ENCODE measurements at regions not wholly inside any gene's neighbourhood (a gene's known extent, or its start where the extent isn't known, plus 50 kb on each side); places are given as distances from the start of the nearest gene placed in this dataset.

DNA sequence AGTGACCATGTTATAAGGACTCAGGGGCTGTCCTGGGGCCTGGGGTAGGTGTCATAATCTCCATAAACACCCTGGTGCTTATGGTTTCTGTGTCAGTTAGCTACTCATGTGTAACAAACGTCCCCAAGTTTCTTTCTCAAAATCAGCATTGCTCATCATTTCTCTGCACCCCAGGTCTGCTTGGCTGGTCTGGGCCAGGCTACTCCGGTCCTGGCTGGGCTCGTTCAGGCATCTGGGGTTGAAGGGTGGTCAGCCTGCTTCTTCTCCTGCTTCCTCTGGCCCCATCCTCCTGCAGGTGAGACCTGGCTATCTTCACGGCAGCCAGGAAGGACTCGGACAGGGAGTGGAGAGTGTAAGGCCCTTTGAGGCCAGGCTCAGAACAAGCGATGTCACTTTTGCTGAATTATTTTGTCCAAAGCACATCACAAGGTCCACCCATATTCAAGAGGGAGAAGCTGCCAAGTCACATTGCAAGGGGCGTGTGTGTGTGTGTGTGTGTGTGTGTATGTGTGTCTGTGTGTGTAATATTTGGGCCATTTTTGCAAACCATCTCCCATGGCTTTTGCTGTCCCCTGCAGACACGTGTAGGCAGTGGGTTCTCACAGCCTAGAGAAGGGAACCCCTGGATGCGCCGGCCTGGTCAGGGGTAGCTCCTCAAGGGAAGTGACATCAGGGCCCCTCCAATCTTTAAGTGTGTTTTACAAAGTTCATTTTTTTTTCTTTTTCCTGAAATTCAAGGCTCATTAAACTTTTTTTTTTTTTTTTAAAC, 535.8 kb downstream of the TBC1D22A start:
- DNase-seq, result no peak

DNA sequence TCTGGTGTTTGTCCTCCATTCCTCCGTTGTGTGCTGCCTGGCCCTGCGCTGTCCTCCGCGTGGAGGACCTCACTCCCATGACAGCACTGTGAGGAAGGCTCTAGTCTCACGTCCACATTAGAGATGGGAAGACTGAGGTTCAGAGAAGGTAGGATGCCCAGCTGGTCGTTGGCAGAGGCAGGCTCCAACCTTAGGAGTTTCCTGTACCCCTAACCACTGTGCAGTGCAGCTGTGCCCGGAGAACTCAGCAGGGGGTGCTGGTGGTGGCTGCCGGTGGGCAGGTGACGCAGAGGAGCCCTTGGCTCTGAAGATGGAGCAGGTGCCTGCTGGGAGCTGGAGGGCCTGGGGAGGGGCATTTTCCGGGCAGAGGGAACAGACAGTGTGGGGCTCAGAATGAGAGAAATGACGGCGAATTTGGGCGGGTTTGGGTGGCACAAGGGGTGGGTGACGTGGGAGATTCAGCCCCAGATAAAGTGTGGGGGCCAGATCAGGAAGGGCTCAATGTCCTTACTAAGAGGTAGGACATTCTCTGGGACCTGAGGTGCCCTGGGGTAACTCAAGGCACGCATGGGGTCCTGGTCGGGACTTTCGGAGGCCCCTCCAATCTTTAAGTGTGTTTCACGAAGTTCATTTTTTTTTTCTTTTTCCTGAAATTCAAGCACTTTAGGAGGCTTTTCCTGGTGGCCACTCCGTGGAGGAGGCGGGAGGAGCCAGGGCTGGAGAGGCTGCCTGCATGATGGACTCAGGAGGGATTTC, 535.0 kb downstream of the TBC1D22A start:
- DNase-seq, result no peak

DNA sequence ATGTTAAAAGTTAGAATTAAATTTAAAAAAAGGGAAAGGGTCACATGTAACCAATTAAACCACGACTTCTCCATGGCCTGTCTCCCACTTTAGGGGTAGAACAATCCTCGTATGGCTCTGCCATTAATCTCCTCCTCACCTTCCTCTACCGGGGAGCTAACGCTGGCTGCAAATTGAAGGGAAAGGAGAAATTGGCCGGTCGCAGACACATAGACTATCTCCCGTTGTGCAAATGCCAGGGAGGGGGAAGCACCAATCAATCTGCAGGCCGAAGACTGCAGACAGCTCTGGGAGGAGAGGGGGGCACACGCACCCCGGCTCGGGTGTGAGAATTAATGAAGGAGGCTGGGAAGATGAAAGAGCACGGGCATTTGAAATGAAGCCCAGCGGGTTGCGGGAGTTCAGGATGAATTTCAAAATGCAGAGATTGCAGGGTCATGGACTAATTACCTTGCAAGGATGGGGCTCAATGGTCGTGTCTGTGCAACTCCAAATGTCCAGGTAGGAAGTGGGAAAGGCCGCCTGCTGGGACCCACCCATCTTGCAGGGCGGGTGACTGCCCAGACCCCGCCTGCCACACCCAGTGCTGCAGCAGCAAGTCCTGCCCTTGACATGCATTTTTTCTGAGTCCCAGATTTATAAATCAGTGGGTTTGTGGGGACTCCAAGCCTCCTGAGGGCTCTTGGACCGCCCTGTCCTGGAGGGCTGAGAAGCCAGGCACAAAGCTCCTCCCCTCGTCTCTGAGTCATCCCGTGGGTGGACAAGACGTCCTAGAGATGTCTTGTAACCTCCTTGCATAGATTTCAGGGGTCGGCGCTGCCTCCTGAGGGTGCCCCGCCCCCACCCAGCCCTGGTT, 534.2 kb downstream of the TBC1D22A start:
- no peak for DNase-seq

- no peak for DNase-seq
These were observed 533.5 kb downstream of the TBC1D22A start for GRCh38 chr22:47295982-47296381.

DNA sequence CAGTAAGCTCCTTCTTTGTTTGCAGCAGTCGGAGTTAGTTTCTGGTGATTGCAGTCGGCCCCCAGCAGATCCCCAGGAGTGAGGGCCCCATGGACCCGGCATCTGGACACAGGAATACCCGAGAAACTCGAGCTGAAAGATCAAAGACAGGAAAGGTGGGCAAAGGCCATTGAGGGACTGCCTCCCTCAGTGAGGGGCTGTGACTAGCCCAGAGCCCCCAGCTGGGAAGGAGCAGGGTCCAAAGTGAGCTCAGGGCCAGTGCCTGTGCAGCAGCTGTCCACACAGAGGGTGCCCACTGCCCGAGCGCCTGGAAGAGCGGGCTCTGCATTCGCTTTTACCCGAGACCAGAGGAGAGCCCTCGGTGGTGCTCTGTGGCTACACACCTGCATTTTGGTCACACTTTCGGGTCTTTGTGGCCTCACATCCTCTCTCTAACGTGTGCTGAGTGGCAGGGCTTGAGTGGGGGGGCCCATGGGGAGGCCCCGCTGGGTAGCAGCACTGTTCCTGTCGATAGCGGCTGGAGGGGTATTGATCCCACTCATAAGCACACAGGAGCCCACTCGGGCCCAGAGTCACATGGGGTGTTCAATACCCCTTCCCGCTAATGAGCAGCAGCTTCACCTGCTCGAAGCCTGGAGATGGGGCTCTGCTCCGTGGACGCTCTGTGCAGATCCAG, 532.9 kb downstream of the TBC1D22A start:
- no peak for DNase-seq

DNA sequence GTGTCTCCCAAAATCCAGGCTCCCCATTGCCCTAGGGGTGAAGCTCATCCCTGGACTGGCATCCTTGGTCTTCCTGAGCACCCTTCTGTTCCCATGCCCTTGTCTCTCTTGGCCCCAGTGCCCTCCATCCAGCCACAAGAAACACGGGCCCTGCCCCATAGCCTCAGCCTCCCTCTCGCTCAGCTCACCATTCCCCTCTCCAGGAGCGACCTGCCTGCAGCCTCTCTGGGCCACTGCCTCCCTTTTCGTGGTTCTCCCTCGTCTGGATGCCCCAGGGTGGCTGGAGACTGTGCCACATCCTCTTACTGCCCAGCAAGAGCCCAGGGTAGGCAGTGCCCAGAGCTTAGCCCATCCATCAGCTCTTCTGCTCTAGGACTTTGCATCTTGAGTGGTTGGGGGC, 532.1 kb downstream of the TBC1D22A start:
- DNase-seq, result no peak

- DNase-seq, result no peak
These were observed 531.7 kb downstream of the TBC1D22A start for GRCh38 chr22:47294222-47294532.

- DNase-seq, result no peak
These were observed 531.1 kb downstream of the TBC1D22A start for GRCh38 chr22:47293368-47294221.

GRCh38 chr22:47292546-47293320, 530.3 kb downstream of the TBC1D22A start:
- DNase-seq, result no peak

GRCh38 chr22:47291565-47292495, 529.4 kb downstream of the TBC1D22A start:
- no peak for DNase-seq

GRCh38 chr22:47290706-47291430, 528.4 kb downstream of the TBC1D22A start:
- DNase-seq, result no peak

GRCh38 chr22:47289336-47289985, 527.0 kb downstream of the TBC1D22A start:
- no peak for DNase-seq

DNA sequence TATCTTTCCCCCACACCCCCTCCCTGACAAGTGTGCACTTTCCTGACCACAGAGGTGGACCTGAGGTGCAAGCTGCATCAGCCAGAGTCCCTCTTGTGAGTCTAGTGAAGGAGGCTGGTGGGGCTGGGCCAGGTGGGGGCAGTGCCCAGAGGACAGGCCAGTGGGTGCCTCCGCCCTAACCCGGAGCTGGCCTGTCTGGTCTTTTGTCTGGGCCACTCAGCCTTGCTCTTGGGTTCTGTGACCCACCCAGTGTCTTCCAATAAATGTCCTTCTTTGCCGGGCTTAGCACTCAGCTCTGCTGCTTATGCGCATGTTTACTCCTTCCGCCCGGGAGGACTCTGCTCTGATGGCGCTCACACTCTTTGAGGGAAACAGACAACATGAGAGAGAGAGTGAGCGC, 526.2 kb downstream of the TBC1D22A start:
- DNase-seq, result no peak

DNA sequence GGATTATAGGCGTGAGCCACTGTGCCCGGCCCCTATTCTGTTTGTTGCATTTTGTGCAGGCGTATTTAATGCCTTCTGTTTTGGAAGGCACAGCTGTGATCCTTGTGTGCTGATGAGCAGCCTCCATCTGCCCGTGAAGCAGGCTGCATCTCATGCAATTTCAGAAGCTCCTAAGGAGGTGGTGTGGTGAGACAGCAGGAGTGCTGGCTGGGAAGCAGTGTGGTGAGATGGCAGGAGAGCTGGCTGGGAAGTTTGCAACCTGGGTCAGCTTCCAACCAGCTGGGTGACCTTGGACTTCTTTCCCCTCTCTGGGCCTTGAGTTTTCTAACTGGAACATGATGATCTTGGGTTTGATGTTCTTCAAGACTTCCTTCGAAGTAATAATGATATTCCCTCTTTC, 525.1 kb downstream of the TBC1D22A start:
- DNase-seq, result no peak

DNA sequence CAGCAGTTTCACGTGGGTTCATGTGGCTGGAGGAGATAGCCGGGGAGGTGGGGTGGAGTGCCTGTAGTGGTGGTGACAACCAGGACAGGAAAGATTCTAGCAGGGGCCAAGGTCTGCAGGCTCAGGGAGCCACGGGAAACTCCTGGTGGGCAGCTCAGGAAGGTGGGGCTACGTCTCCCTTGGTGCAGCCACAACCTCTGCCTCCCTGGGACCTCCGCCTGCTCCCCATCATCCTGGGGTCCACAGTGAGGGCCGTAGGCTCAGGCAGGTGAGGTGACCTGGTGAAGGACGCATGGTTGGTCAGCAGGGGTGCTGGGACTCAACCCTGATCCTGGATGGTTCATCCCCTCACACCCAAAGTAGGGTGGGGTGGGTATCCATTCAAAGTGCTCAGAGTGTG, 524.1 kb downstream of the TBC1D22A start:
- no peak for DNase-seq

GRCh38 chr22:47285981-47286380, 523.5 kb downstream of the TBC1D22A start:
- no peak for DNase-seq

- DNase-seq, result no peak
These were observed 522.4 kb downstream of the TBC1D22A start for GRCh38 chr22:47284822-47285221.

DNA sequence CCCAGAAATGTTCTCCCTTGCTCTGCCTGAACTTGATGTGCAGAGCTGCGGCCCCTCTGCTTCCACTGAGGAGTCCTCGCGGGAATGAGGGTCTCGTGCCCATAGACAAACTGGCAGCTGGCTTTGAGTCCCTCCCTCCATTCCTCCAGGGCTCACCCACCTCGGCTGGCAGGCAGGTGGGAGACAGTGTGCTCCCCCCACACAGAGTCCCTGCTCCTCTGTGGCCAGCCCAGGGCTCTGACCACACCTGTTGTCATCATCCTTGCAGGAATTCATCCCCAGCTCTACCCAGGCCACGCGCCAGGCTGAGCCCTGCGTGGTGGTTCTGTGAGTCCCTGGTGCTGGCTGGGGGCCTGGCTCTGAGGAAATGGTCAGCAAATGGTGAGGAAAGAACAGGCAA, 521.9 kb downstream of the TBC1D22A start:
- no peak for DNase-seq

Data from NCI-H1930 (cell line).